ENCODE measurements at regions not wholly inside any gene's neighbourhood (a gene's known extent, or its start where the extent isn't known, plus 50 kb on each side); places are given as distances from the start of the nearest gene placed in this dataset.

DNA sequence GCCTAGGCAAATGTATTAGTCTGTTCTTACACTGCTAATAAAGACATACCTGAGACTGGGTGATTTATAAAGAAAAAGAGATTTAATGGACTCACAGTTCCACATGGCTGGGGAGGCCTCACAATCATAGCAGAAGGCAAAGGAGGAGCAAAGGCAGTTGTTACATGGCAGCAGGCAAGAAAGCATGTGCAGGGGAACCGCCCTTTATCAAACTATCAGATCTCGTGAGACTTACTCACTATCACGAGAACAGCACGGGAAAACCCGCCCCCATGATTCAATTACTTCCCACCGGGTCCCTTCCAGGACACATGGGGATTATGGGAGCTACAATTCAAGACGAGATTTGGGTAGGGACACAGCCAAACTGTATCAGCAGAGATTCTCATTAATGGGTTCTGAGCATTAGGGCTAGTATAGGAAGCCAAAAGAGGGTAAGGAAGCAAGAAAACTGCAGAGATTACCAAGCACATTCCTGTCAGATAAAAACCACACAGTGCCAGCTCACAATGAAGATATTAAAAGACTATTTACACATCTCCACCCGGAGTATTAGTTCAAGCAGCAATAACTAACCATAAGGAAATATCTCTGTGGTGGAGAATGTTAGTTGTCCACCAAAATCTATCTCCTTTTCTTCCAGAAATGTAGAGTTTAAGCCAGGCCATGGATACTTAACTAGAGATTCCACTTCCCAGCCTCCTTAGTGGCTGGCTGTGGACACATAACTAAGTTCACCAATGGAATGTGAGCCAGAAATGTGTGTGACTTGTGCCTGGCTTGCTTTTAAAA is 61.2 kb upstream of the HOPX start:
- H3K27ac Mint-ChIP-seq (ENCODE audit: unreplicated experiment): no peak overlapping the region
- no peaks in the 10 kb centered on the region for H3K27me3 Mint-ChIP-seq (ENCODE audit: unreplicated experiment)
- peaks cover 11% of the 10 kb centered on the region for H3K36me3 Mint-ChIP-seq (ENCODE audit: unreplicated experiment)
- TF ChIP-seq, protein P1, sequence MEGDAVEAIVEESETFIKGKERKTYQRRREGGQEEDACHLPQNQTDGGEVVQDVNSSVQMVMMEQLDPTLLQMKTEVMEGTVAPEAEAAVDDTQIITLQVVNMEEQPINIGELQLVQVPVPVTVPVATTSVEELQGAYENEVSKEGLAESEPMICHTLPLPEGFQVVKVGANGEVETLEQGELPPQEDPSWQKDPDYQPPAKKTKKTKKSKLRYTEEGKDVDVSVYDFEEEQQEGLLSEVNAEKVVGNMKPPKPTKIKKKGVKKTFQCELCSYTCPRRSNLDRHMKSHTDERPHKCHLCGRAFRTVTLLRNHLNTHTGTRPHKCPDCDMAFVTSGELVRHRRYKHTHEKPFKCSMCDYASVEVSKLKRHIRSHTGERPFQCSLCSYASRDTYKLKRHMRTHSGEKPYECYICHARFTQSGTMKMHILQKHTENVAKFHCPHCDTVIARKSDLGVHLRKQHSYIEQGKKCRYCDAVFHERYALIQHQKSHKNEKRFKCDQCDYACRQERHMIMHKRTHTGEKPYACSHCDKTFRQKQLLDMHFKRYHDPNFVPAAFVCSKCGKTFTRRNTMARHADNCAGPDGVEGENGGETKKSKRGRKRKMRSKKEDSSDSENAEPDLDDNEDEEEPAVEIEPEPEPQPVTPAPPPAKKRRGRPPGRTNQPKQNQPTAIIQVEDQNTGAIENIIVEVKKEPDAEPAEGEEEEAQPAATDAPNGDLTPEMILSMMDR (IDR thresholded peaks at IDR 0.05; ENCODE audit: partially characterized antibody, unreplicated experiment): no peak
- H3K9me3 Mint-ChIP-seq (ENCODE audit: unreplicated experiment): peaks cover 5% of the 10 kb centered on the region
- no peaks in the 10 kb centered on the region for H3K4me1 Mint-ChIP-seq (ENCODE audit: low read depth, unreplicated experiment)
- no peak for DNase-seq
- H3K4me3 Mint-ChIP-seq (ENCODE audit: unreplicated experiment): no peak overlapping the region

DNA sequence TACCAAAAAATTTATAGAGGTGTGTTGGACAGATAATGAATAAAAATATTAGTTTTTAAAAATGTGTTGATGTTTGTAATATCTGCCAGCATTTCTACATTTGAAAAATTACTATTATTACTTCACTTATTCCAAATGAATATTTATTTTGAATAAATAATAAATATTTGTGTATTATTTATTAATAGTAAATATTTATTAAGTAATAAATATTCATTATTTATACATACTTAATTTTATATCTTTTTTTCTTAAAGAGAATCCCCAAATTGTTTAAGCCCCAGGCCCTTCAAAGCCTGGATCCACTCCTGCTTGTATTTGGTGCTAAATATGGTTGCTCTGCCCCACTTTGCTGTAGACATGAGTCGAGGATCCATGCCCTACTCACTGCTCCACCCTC is 60.5 kb upstream of the HOPX start:
- Mint-ChIP-seq H3K4me1 (ENCODE audit: low read depth, unreplicated experiment) (no peaks in the 10 kb centered on the region), H3K4me3 (ENCODE audit: unreplicated experiment) (no peak overlapping the region), H3K9me3 (ENCODE audit: unreplicated experiment) (peaks cover 4% of the 10 kb centered on the region), H3K36me3 (ENCODE audit: unreplicated experiment) (peaks cover 11% of the 10 kb centered on the region), H3K27me3 (ENCODE audit: unreplicated experiment) (no peaks in the 10 kb centered on the region), H3K27ac (ENCODE audit: unreplicated experiment) (no peak overlapping the region)
- TF ChIP-seq, protein P1 (IDR thresholded peaks at IDR 0.05; ENCODE audit: partially characterized antibody, unreplicated experiment): no peak
- no peak for DNase-seq

DNA sequence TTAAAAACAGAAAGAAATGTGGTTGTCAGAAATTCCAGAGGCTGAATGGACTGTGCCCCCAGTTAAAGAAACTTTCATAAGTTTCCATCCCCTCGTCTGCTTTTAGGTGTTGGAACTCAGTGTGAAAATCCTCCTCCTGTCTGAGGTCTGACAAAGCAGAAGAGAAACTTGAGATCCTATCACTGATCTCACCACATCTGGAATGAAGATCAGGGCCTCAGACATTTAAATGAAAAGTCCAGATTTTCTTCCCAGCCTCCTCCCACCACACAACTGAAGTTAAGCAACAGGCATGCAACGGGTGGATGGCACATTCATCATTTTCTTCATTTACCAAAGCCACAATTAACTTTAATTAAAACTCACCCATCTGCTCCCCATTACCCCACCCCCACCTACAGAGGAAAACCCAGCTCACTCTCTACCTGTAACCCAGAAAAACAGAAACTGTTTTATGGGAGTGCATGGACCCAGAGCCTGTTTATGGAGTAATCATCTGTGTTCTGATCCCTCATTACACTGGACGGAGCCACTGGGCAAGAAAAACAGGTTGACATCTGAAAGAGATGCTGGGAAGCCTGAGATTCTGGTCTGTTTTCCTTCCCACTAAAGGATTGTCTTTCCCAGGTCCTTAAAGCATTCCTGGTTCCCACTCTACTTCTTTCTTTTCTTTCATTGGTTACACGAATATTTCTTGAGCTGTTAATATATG is 58.1 kb upstream of the HOPX start:
- Mint-ChIP-seq H3K9me3 (ENCODE audit: unreplicated experiment) (peaks cover 10% of the 10 kb centered on the region), H3K27me3 (ENCODE audit: unreplicated experiment) (no peaks in the 10 kb centered on the region), H3K36me3 (ENCODE audit: unreplicated experiment) (peaks cover 18% of the 10 kb centered on the region), H3K4me1 (ENCODE audit: low read depth, unreplicated experiment) (no peaks in the 10 kb centered on the region), H3K4me3 (ENCODE audit: unreplicated experiment) (no peak overlapping the region), H3K27ac (ENCODE audit: unreplicated experiment) (no peak overlapping the region)
- TF ChIP-seq, protein P1 (IDR thresholded peaks at IDR 0.05; ENCODE audit: partially characterized antibody, unreplicated experiment): no peak
- DNase-seq: no peak

DNA sequence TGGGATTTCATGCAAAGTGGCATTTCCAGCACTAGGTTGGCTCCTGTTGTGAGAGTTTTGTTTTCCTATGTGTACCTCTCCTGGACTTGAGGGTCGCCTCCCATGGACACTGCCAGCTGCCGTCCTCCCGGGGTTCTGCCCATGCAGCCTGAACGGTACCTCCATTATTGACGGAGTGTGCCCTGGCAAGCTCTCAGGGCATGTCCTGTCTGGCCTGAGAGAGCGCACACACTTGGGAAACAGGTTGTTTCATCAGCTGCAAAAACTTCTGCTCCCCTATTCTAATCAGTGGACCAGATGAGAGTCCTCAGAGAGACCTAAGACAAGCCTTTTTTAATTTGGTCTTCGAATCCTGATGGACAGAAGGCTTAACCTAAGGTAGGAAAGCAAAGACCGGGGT is 56.6 kb upstream of the HOPX start:
- no peak for DNase-seq
- no peak overlapping the region for H3K4me3 Mint-ChIP-seq (ENCODE audit: unreplicated experiment)
- TF ChIP-seq, protein P1 (IDR thresholded peaks at IDR 0.05; ENCODE audit: partially characterized antibody, unreplicated experiment): no peak
- H3K27ac Mint-ChIP-seq (ENCODE audit: unreplicated experiment): no peak overlapping the region
- H3K4me1 Mint-ChIP-seq (ENCODE audit: low read depth, unreplicated experiment): peaks cover 4% of the 10 kb centered on the region
- peaks cover 10% of the 10 kb centered on the region for H3K9me3 Mint-ChIP-seq (ENCODE audit: unreplicated experiment)
- peaks cover 3% of the 10 kb centered on the region for H3K27me3 Mint-ChIP-seq (ENCODE audit: unreplicated experiment)
- H3K36me3 Mint-ChIP-seq (ENCODE audit: unreplicated experiment): peaks cover 22% of the 10 kb centered on the region

DNA sequence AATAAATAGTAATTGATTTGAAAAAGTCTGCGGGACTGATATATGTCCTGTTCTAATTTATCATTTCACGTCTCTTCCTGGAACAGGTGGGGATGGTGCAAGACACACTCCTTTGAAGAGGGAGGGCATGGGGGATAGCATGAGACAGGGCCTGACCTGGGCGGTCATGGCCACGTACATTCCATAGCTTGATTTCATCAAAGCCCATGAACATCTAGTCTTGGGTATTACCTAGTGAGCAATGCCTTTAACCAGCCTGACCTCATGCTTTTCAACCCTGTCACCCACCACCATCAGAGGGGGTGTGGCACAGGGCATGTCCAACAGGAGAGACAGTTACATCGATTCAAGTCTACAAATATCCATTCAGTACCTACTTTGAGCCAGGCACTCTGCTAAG is 52.3 kb upstream of the HOPX start:
- no peak overlapping the region for H3K27ac Mint-ChIP-seq (ENCODE audit: unreplicated experiment)
- H3K9me3 Mint-ChIP-seq (ENCODE audit: unreplicated experiment): peaks cover 6% of the 10 kb centered on the region
- TF ChIP-seq, protein P1 (IDR thresholded peaks at IDR 0.05; ENCODE audit: partially characterized antibody, unreplicated experiment): no peak
- H3K4me3 Mint-ChIP-seq (ENCODE audit: unreplicated experiment): no peak overlapping the region
- H3K27me3 Mint-ChIP-seq (ENCODE audit: unreplicated experiment): peaks cover 3% of the 10 kb centered on the region
- peaks cover 14% of the 10 kb centered on the region for H3K4me1 Mint-ChIP-seq (ENCODE audit: low read depth, unreplicated experiment)
- no peak for DNase-seq
- peaks cover 14% of the 10 kb centered on the region for H3K36me3 Mint-ChIP-seq (ENCODE audit: unreplicated experiment)
